ENCODE measurements at regions not wholly inside any gene's neighbourhood (a gene's known extent, or its start where the extent isn't known, plus 50 kb on each side); places are given as distances from the start of the nearest gene placed in this dataset.
A peak's percentile ranks its signal among the peaks of the same experiment; 100 is the strongest.

GRCh38 chr7:53719122-53719521, 683.7 kb downstream of the POM121L12 start:
- no peak for DNase-seq

- no peak for DNase-seq
These were observed 705.5 kb downstream of the POM121L12 start for GRCh38 chr7:53740971-53741370.

- no peak for DNase-seq
These were observed 708.4 kb downstream of the POM121L12 start for GRCh38 chr7:53743697-53744402.

- DNase-seq, result no peak
These were observed 708.9 kb downstream of the POM121L12 start for GRCh38 chr7:53744403-53744760.

- no peak for DNase-seq
These were observed 721.5 kb downstream of the POM121L12 start for GRCh38 chr7:53756946-53757345.

GRCh38 chr7:53768186-53768585, 732.8 kb downstream of the POM121L12 start:
- DNase-seq, result no peak

- no peak for DNase-seq
These were observed 736.3 kb downstream of the POM121L12 start for GRCh38 chr7:53771701-53772100.

- no peak for DNase-seq
These were observed 740.9 kb downstream of the POM121L12 start for GRCh38 chr7:53776323-53776722.

GRCh38 chr7:53789741-53790140, 752.4 kb upstream of the VSTM2A start:
- DNase-seq, result no peak

- DNase-seq, result no peak
These were observed 747.4 kb upstream of the VSTM2A start for GRCh38 chr7:53794816-53795215.

GRCh38 chr7:53800746-53801145, 741.4 kb upstream of the VSTM2A start:
- DNase-seq, result no peak

GRCh38 chr7:53806119-53806518, 736.1 kb upstream of the VSTM2A start:
- DNase-seq, result no peak

- peak; percentile 36 for DNase-seq
These were observed 730.6 kb upstream of the VSTM2A start for GRCh38 chr7:53811555-53812079.

GRCh38 chr7:53812135-53812534, 730.0 kb upstream of the VSTM2A start:
- no peak for DNase-seq

- no peak for DNase-seq
These were observed 706.9 kb upstream of the VSTM2A start for GRCh38 chr7:53835301-53835700.

GRCh38 chr7:53877688-53878087, 664.5 kb upstream of the VSTM2A start:
- DNase-seq, result no peak

- no peak for DNase-seq
These were observed 641.2 kb upstream of the VSTM2A start for GRCh38 chr7:53900856-53901528.

GRCh38 chr7:53904355-53904754, 637.8 kb upstream of the VSTM2A start:
- DNase-seq, result no peak

- no peak for DNase-seq
These were observed 624.5 kb upstream of the VSTM2A start for GRCh38 chr7:53917637-53918036.

- DNase-seq, result no peak
These were observed 622.2 kb upstream of the VSTM2A start for GRCh38 chr7:53920011-53920410.

- DNase-seq, result no peak
These were observed 601.7 kb upstream of the VSTM2A start for GRCh38 chr7:53940483-53940882.

- DNase-seq, result no peak
These were observed 594.4 kb upstream of the VSTM2A start for GRCh38 chr7:53947732-53948131.

GRCh38 chr7:53965716-53966115, 576.5 kb upstream of the VSTM2A start:
- DNase-seq, result no peak

- no peak for DNase-seq
These were observed 558.7 kb upstream of the VSTM2A start for GRCh38 chr7:53983480-53983879.

- DNase-seq, result no peak
These were observed 557.4 kb upstream of the VSTM2A start for GRCh38 chr7:53984776-53985175.
